ENCODE measurements at regions not wholly inside any gene's neighbourhood (a gene's known extent, or its start where the extent isn't known, plus 50 kb on each side); places are given as distances from the start of the nearest gene placed in this dataset.

- TF ChIP-seq CTCF (IDR thresholded peaks at IDR 0.05; ENCODE audit: low read depth, low read length) (no peak), EZH2phosphoT487 (IDR thresholded peaks at IDR 0.05; ENCODE audit: low read depth) (no peak)
These were observed 583.4 kb downstream of the SOX6 start for GRCh38 chr11:15772981-15773380.
